GM12874 (cell line): ENCODE measurements at regions not wholly inside any gene's neighbourhood (a gene's known extent, or its start where the extent isn't known, plus 50 kb on each side); places are given as distances from the start of the nearest gene placed in this dataset.

Source experiments
- TF ChIP-seq, protein P1 (sequence below): IDR thresholded peaks from 2 replicates; pipeline ENCODE4 v1.5.1; 2011; ENCODE audit warnings: low read depth, mild to moderate bottlenecking, control low read depth, low read length, moderate library complexity; ENCODE audit not compliant: insufficient read depth

DNA sequence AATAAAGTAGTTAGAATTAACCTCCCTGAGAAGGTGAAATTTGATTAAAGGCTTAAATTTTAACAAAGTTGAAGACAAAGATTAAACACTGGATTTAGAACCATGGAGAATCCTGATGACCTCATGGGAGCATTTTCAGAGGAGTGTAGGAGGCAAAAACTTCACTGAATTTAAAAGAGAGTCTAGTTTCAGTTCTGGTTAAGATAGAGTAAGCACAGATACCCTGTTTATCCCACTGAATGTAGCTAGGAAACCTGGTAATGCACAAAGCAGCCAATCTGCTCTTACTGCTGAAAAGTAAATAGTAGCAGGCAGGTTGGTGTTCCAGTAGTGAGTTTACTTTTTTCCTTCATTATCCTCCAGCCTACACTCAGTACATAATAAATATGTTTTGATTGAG, 654.9 kb upstream of the SYT4 start:
- TF ChIP-seq, protein P1, sequence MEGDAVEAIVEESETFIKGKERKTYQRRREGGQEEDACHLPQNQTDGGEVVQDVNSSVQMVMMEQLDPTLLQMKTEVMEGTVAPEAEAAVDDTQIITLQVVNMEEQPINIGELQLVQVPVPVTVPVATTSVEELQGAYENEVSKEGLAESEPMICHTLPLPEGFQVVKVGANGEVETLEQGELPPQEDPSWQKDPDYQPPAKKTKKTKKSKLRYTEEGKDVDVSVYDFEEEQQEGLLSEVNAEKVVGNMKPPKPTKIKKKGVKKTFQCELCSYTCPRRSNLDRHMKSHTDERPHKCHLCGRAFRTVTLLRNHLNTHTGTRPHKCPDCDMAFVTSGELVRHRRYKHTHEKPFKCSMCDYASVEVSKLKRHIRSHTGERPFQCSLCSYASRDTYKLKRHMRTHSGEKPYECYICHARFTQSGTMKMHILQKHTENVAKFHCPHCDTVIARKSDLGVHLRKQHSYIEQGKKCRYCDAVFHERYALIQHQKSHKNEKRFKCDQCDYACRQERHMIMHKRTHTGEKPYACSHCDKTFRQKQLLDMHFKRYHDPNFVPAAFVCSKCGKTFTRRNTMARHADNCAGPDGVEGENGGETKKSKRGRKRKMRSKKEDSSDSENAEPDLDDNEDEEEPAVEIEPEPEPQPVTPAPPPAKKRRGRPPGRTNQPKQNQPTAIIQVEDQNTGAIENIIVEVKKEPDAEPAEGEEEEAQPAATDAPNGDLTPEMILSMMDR: no peak

DNA sequence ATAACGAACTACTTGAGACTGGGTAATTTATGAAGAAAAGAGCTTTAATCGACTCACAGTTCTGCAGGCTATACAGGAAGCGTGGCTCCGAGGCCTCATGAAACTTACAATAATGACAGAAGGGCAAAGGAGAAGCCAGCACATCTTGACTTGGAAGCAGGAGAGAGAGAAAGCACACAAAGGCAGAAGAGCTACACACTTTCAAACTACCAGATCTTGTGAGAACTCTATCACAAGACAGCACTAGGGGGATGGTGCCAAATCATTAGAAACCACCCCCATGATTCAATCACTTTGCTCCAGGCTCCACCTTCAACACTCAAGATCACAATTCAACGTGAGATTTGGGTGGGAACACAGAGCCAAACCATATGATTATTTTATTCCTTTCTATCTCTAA, 655.9 kb upstream of the SYT4 start:
- TF ChIP-seq, protein P1: no peak

DNA sequence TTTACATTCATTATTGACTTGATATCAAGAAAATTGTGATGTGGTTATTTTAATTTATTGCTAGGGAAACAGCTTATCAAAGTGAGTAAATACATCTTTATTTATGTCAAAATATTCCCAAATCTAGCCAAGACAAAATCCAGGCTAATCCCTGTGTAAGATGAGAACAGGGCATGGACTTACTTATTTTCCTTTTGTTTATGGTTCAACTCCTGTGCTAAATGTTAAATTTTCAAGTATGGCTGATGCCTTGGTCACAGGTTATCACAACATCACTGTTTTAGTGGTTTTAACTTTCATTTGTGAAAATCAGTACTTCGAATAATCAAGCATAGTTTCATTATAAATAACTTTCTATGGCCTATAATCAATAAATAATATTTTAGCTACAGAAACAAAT, 657.0 kb upstream of the SYT4 start:
- TF ChIP-seq, protein P1: no peak

DNA sequence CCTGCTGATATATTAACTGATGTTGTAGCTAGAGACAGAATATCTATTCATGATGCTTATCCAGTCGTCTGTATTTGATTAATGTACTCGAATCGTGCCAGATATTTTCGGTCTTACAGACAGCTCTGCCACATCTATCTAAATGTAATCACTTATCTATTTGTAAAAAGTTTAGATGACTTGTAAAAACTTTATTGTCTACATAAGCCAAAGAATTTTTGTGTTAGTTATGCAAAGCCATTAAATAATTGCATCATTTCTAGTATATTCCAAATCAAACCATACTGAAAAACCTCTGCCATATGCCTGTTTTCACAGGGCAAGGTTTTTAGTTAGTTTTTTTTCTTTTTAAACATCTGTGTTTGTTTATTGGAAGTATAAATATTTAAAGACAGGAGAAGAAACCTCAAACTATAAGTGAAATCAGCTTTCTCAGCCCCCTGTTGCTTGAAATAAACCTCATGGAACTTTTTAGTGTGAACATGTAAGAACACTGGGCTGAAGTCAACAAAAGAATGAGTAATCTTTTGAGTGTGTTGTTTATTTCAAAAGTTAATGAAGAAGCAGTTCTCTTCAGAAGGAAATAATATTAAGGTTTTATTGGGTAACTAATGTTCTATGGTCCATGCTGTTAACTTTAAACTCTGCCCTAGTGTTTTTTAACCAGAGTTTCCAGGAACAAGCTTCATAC, 657.6 kb upstream of the SYT4 start:
- TF ChIP-seq, protein P1: no peak

DNA sequence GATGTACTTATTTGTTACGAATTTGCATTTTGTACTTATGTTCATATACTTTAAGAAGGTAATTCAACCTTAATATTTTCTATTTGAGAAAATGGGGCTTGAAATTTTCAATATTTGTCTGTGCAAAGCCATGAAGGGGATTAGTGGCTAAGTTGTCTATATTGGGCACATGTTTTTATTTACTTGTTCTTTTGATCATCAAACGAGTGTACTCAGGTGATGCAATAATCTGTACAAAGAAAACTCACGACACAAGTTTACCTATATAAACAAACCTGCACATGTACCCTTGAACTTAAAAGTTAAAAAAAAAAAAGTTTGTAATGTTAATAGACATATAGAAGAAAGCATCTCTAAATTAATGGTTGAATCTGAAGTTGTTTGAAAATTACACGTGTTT, 658.9 kb upstream of the SYT4 start:
- TF ChIP-seq, protein P1: no peak

DNA sequence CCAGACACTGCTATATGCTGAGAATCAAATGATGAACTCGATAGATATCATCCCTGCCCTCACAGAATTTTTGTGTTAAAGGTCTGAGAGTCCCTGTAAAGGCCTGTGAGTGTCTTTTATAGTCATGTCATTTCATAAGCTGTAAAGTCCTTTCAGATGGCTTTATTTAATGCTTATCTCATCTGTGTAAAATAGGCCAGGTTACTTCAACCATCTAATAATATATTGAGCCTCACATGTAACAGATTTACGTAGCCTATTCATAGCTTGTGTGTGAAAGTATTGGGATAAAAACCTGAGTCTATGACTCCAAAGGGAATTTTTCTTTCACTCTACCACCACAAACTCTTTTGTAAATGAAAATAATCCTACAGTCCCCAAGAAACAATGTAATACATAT, 672.0 kb upstream of the SYT4 start:
- TF ChIP-seq, protein P1: no peak

DNA sequence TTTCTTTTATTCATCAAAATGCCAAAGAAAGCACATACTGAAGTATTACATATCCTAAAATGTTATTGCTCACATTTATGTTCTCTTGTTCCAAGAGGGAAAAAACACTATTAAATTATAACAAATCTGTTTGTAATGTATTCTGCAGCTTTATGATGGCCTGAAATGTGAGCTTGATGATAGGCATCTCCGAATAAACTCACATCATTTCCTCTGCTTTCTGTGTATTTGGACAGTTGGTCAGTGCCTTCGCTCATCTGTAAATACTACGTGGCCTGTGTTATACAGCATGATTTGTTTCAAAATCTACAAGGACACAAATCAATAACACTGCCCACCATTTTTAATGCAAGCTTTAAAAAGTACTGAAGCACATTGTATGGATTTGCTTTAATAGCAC, 672.8 kb upstream of the SYT4 start:
- TF ChIP-seq, protein P1: no peak

DNA sequence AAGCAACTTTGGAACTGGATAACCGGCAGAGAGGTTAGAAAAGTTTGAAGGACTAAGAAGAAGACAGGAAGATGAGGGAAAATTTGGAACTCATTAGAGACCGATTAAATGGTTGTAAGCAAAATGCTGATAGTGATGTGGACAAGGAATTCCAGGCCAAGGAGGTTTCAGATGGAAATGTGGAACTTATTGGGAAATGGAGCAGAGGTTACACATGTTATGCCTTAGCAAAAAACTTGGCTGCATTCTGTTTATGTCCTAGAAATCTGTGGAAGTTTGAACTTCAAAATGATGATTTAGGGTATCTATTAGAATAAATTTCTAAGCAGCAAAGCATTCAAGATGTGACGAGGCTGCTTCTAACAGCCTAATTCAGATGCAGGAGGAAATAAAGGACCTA, 675.1 kb upstream of the SYT4 start:
- TF ChIP-seq, protein P1: no peak
